ENCODE measurements at regions not wholly inside any gene's neighbourhood (a gene's known extent, or its start where the extent isn't known, plus 50 kb on each side); places are given as distances from the start of the nearest gene placed in this dataset.

- TF ChIP-seq CTCF (IDR thresholded peaks at IDR 0.05) = no peak
- TF ChIP-seq POLR2A (IDR thresholded peaks at IDR 0.05) = no peak
Measured at GRCh38 chr4:111960241-111960667, 185.0 kb upstream of the FAM241A start.
